BJ (cell line): ENCODE measurements at regions not wholly inside any gene's neighbourhood (a gene's known extent, or its start where the extent isn't known, plus 50 kb on each side); places are given as distances from the start of the nearest gene placed in this dataset.

Experiments
- CTCF ChIA-PET: fragments of 350-600 bp; formaldehyde crosslinking; extraction: SDS; loops from one replicate; lab custom pipeline; 2021; ENCODE audit warnings: antibody characterized with exemption, inconsistent platforms; lab: Yijun Ruan, JAX
- POLR2A ChIA-PET: fragments of 300-600 bp; sonication (Branson Sonifier 250); formaldehyde crosslinking; extraction: SDS; loops from one replicate; lab custom pipeline; 2021; ENCODE audit warnings: antibody characterized with exemption; lab: Charles Lee
- DNase-seq: peaks from one replicate; pipeline ENCODE4 v3.0.0-alpha.2; 2011; ENCODE audit warnings: low read depth
- H3K27me3 ChIP-seq: 2 replicates; pipeline ENCODE4 v1.6.0; 2011; ENCODE audit warnings: low read length; ENCODE audit not compliant: control insufficient read depth, insufficient read depth
- H3K36me3 ChIP-seq: 2 replicates; pipeline ENCODE4 v1.5.1; 2011; ENCODE audit warnings: low read length; ENCODE audit not compliant: control insufficient read depth, insufficient read depth
- H3K4me3 ChIP-seq: 2 replicates; pipeline ENCODE4 v1.5.1; 2011; ENCODE audit warnings: low read depth, mild to moderate bottlenecking, control low read depth, low read length
- CTCF ChIP-seq: IDR thresholded peaks from 2 replicates; pipeline ENCODE4 v1.5.1; 2011; ENCODE audit warnings: low read depth, mild to moderate bottlenecking, control low read depth, inconsistent platforms, low read length, moderate library complexity; ENCODE audit not compliant: insufficient read depth

GRCh38 chr2:42971381-42971780, 179.0 kb upstream of the HAAO start:
- Histone ChIP-seq H3K4me3 (no peak overlapping the region), H3K36me3 (no peaks in the 10 kb centered on the region), H3K27me3 (no peaks in the 10 kb centered on the region)
- CTCF ChIA-PET, result interaction anchor here (1.1 to 4.7 kb wide), 5 partner anchors 12 to 513 kb away, joined by 3 to 18 read pairs (median 4); no protein-coding TSS in a partner anchor
- POLR2A ChIA-PET, result no interaction called here
- no peak for TF ChIP-seq CTCF
- DNase-seq, result no peak

- POLR2A ChIA-PET, result interaction anchor here (0.6 kb wide), 1 partner anchor 47 kb away, joined by 3 read pairs; no protein-coding TSS in a partner anchor
- DNase-seq, result no peak
- no peak for TF ChIP-seq CTCF
- no peaks in the 10 kb centered on the region for H3K27me3 ChIP-seq
- H3K4me3 ChIP-seq, result no peak overlapping the region
- H3K36me3 ChIP-seq, result no peaks in the 10 kb centered on the region
- CTCF ChIA-PET, result interaction anchor here (1.4 to 4.7 kb wide), 4 partner anchors 22 to 259 kb away, joined by 3 to 18 read pairs (median 8); no protein-coding TSS in a partner anchor
Observed at GRCh38 chr2:42970151-42970550, 177.8 kb upstream of the HAAO start.

- ChIA-PET CTCF (interaction anchor here (1.4 to 4.7 kb wide), 4 partner anchors 22 to 260 kb away, joined by 3 to 18 read pairs (median 8); no protein-coding TSS in a partner anchor), POLR2A (interaction anchor here (0.6 kb wide), 1 partner anchor 46 kb away, joined by 3 read pairs; no protein-coding TSS in a partner anchor)
- DNase-seq, result no peak
Observed at GRCh38 chr2:42969231-42970150, 177.1 kb upstream of the HAAO start.

GRCh38 chr2:42967959-42968674, 175.7 kb upstream of the HAAO start:
- Histone ChIP-seq H3K27me3 (no peaks in the 10 kb centered on the region), H3K36me3 (no peaks in the 10 kb centered on the region), H3K4me3 (no peak overlapping the region)
- ChIA-PET CTCF (interaction anchor here (0.9 to 4.7 kb wide), 7 partner anchors 20 to 573 kb away, joined by 3 to 18 read pairs (median 4); no protein-coding TSS in a partner anchor), POLR2A (no interaction called here)
- peak; percentile 82 for DNase-seq
- TF ChIP-seq CTCF, result no peak

More at GRCh38 chr2:42969231-42970150, 177.1 kb upstream of the HAAO start:
- H3K36me3 ChIP-seq, result no peaks in the 10 kb centered on the region
- TF ChIP-seq CTCF, result peak; percentile 24
- H3K4me3 ChIP-seq, result no peak overlapping the region
- no peaks in the 10 kb centered on the region for H3K27me3 ChIP-seq
